Astrocyte (in vitro differentiated cells and primary cell): ENCODE measurements at regions not wholly inside any gene's neighbourhood (a gene's known extent, or its start where the extent isn't known, plus 50 kb on each side); places are given as distances from the start of the nearest gene placed in this dataset.

ENCODE experiments used
- DNase-seq: peaks from one replicate; pipeline ENCODE4 v3.0.0-alpha.2; 2010; ENCODE audit warnings: low read depth
- FAIRE-seq: peaks from 2 replicates; lab custom pipeline; 2011; peaks lifted over from hg19 to GRCh38; lab: Jason Lieb, UNC
- H2AFZ ChIP-seq: 2 replicates; pipeline ENCODE4 v1.6.0; 2012; ENCODE audit warnings: low read depth, low read length, inconsistent platforms
- H3K27ac ChIP-seq: 2 replicates; pipeline ENCODE4 v1.5.1; 2011; ENCODE audit warnings: low read depth, low read length, inconsistent platforms
- H3K27me3 ChIP-seq: 2 replicates; pipeline ENCODE4 v1.6.0; 2011; ENCODE audit warnings: low read length, inconsistent platforms; ENCODE audit not compliant: insufficient read depth
- H3K36me3 ChIP-seq: 2 replicates; pipeline ENCODE4 v1.5.1; 2011; ENCODE audit warnings: low read length, inconsistent platforms; ENCODE audit not compliant: insufficient read depth
- H3K4me1 ChIP-seq: 2 replicates; pipeline ENCODE4 v1.5.1; 2011; ENCODE audit warnings: low read length, inconsistent platforms; ENCODE audit not compliant: insufficient read depth
- H3K4me2 ChIP-seq: 2 replicates; pipeline ENCODE4 v1.6.0; 2012; ENCODE audit warnings: low read length, inconsistent platforms
- H3K4me3 ChIP-seq: 2 replicates; pipeline ENCODE4 v1.5.1; 2011; ENCODE audit warnings: low read depth, mild to moderate bottlenecking, low read length, inconsistent platforms; ENCODE audit not compliant: insufficient read depth
- H3K79me2 ChIP-seq: 2 replicates; pipeline ENCODE4 v1.6.0; 2012; ENCODE audit warnings: mild to moderate bottlenecking, low read length, inconsistent platforms; ENCODE audit not compliant: insufficient read depth
- H3K9ac ChIP-seq: 2 replicates; pipeline ENCODE4 v1.6.0; 2012; ENCODE audit warnings: mild to moderate bottlenecking, low read length, inconsistent platforms
- H3K9me3 ChIP-seq: 2 replicates; pipeline ENCODE4 v1.5.1; 2012; ENCODE audit warnings: low read depth, mild to moderate bottlenecking, low read length, inconsistent platforms; ENCODE audit not compliant: insufficient read depth
- H4K20me1 ChIP-seq: 2 replicates; pipeline ENCODE4 v1.6.0; 2012; ENCODE audit warnings: low read length, inconsistent platforms; ENCODE audit not compliant: insufficient read depth
- H3K27ac Mint-ChIP-seq: one replicate; pipeline ENCODE4 v1.8.0; 2021; ENCODE audit warnings: mild to moderate bottlenecking, mixed read lengths; ENCODE audit not compliant: unreplicated experiment
- H3K27me3 Mint-ChIP-seq: one replicate; pipeline ENCODE4 v1.8.0; 2021; ENCODE audit warnings: low read depth, mixed read lengths; ENCODE audit not compliant: unreplicated experiment
- H3K36me3 Mint-ChIP-seq: one replicate; pipeline ENCODE4 v1.8.0; 2021; ENCODE audit warnings: low read depth, mixed read lengths; ENCODE audit not compliant: unreplicated experiment
- H3K4me1 Mint-ChIP-seq: one replicate; pipeline ENCODE4 v1.8.0; 2021; ENCODE audit warnings: low read depth, mixed read lengths; ENCODE audit not compliant: unreplicated experiment
- H3K4me3 Mint-ChIP-seq: one replicate; pipeline ENCODE4 v1.8.0; 2021; ENCODE audit warnings: mild to moderate bottlenecking, moderate library complexity, mixed read lengths; ENCODE audit not compliant: unreplicated experiment
- H3K9me3 Mint-ChIP-seq: one replicate; pipeline ENCODE4 v1.8.0; 2021; ENCODE audit warnings: mild to moderate bottlenecking, mixed read lengths; ENCODE audit not compliant: unreplicated experiment
- EZH2 ChIP-seq: IDR thresholded peaks from 2 replicates; pipeline ENCODE4 v1.6.1; 2012; ENCODE audit warnings: mild to moderate bottlenecking, low read length, inconsistent platforms; ENCODE audit not compliant: insufficient read depth
- TF ChIP-seq, protein P1 (sequence below): IDR thresholded peaks from 2 replicates; pipeline ENCODE4 v1.5.1; 2011; ENCODE audit warnings: low read depth, mild to moderate bottlenecking, inconsistent platforms, low read length, moderate library complexity; ENCODE audit not compliant: insufficient read depth

DNA sequence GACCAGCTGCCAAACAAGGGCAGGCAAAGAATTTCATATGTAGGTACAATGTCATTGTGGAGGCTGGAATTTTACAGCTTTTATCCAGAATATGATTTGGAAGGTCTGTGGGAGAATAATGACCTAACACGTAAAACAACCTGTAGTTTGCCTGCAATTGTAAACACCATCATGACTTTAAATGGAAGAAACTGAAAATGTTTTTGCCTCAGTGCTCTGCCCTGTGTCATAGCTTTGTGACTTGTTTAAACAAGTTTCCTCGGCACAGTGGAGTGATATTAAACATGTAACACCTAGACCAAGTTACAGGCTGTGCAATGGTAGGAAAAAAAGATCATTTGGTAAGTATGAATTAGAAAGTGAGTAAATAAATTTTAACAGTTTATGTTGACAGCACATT is 171.6 kb upstream of the MBNL1 start:
- H3K36me3 ChIP-seq, result no peaks in the 10 kb centered on the region
- Mint-ChIP-seq H3K36me3 (no peaks in the 10 kb centered on the region), H3K27ac (no peak overlapping the region), H3K4me3 (no peak overlapping the region), H3K27me3 (no peaks in the 10 kb centered on the region), H3K4me1 (no peaks in the 10 kb centered on the region), H3K9me3 (no peaks in the 10 kb centered on the region)
- H3K4me2 ChIP-seq, result no peak overlapping the region
- no peaks in the 10 kb centered on the region for H3K27me3 ChIP-seq
- no peak overlapping the region for H2AFZ ChIP-seq
- no peak for TF ChIP-seq EZH2
- TF ChIP-seq, protein P1, sequence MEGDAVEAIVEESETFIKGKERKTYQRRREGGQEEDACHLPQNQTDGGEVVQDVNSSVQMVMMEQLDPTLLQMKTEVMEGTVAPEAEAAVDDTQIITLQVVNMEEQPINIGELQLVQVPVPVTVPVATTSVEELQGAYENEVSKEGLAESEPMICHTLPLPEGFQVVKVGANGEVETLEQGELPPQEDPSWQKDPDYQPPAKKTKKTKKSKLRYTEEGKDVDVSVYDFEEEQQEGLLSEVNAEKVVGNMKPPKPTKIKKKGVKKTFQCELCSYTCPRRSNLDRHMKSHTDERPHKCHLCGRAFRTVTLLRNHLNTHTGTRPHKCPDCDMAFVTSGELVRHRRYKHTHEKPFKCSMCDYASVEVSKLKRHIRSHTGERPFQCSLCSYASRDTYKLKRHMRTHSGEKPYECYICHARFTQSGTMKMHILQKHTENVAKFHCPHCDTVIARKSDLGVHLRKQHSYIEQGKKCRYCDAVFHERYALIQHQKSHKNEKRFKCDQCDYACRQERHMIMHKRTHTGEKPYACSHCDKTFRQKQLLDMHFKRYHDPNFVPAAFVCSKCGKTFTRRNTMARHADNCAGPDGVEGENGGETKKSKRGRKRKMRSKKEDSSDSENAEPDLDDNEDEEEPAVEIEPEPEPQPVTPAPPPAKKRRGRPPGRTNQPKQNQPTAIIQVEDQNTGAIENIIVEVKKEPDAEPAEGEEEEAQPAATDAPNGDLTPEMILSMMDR, result no peak
- H3K4me3 ChIP-seq, result no peak overlapping the region
- no peak overlapping the region for H3K9ac ChIP-seq
- no peak overlapping the region for H3K27ac ChIP-seq
- H3K9me3 ChIP-seq, result no peaks in the 10 kb centered on the region
- DNase-seq (no peak), FAIRE-seq (no peak)
- H3K79me2 ChIP-seq, result no peaks in the 10 kb centered on the region
- no peaks in the 10 kb centered on the region for H3K4me1 ChIP-seq
- H4K20me1 ChIP-seq, result no peaks in the 10 kb centered on the region

DNA sequence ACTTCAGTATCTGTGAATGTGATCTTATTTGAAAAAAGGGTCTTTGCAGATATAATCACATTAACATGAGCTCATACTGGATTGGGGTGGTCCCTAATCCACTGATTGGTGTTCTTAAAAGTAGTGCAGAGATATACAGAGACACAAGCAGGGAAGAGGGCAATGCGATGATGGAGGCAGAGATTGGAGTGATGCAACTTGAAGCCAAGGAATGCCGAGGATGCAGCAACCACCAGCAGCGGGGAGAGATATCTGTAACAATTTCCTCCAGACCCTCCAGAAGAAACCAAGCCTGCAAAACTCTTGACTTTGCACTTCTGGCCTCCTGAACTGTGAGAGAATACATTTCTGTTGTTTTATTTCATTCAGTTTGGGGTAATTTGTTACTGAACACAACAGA is 171.0 kb upstream of the MBNL1 start:
- Mint-ChIP-seq H3K27me3 (no peaks in the 10 kb centered on the region), H3K27ac (no peak overlapping the region), H3K4me1 (no peaks in the 10 kb centered on the region), H3K4me3 (no peak overlapping the region), H3K36me3 (no peaks in the 10 kb centered on the region), H3K9me3 (no peaks in the 10 kb centered on the region)
- no peak overlapping the region for H3K9ac ChIP-seq
- no peak for FAIRE-seq
- H3K4me2 ChIP-seq, result no peak overlapping the region
- H3K9me3 ChIP-seq, result no peaks in the 10 kb centered on the region
- H3K4me1 ChIP-seq, result no peaks in the 10 kb centered on the region
- peak overlapping the region; percentile 13 for H2AFZ ChIP-seq
- no peaks in the 10 kb centered on the region for H3K27me3 ChIP-seq
- no peaks in the 10 kb centered on the region for H3K79me2 ChIP-seq
- TF ChIP-seq, protein P1, result no peak
- no peak for TF ChIP-seq EZH2
- H3K4me3 ChIP-seq, result no peak overlapping the region
- H4K20me1 ChIP-seq, result no peaks in the 10 kb centered on the region
- no peak for DNase-seq
- H3K36me3 ChIP-seq, result no peaks in the 10 kb centered on the region
- H3K27ac ChIP-seq, result no peak overlapping the region

DNA sequence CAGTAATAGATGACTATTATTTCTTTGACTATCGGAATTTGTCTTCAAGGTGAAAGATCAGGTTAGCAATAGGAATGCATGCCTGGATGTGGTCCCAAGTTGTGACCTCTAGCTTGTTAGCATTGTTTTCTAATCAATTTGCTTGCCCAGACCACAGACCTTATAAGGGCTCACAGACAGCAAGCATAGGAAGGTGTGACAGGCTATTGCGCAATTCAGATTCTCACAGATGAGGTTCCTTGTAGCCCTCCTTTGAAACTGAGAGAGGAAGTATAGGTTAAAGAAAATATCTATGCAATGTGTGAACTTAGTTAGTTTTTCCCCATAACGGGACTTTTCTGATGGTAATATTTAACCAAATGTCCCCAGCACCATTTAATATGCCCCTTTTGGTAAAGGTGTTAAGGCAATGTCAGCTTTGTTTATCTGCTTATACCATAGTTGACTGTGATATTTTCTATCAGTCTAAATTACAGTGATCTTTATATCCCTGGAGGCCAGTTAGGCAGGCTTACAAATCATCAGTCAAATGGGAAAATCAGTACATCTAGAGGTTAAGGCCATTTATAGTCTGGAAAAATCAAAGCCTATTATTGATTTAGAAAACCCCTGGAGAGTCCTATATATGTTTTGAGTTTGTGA is 168.1 kb upstream of the MBNL1 start:
- no peaks in the 10 kb centered on the region for H3K4me1 ChIP-seq
- H3K79me2 ChIP-seq, result no peaks in the 10 kb centered on the region
- H2AFZ ChIP-seq, result no peak overlapping the region
- no peaks in the 10 kb centered on the region for H3K36me3 ChIP-seq
- Mint-ChIP-seq H3K27me3 (no peaks in the 10 kb centered on the region), H3K36me3 (no peaks in the 10 kb centered on the region), H3K4me3 (no peak overlapping the region), H3K9me3 (no peaks in the 10 kb centered on the region), H3K27ac (no peak overlapping the region), H3K4me1 (no peaks in the 10 kb centered on the region)
- H3K27me3 ChIP-seq, result no peaks in the 10 kb centered on the region
- no peak overlapping the region for H3K4me3 ChIP-seq
- H3K4me2 ChIP-seq, result no peak overlapping the region
- TF ChIP-seq EZH2, result no peak
- TF ChIP-seq, protein P1, result no peak
- H3K9me3 ChIP-seq, result no peaks in the 10 kb centered on the region
- H3K27ac ChIP-seq, result no peak overlapping the region
- no peak for FAIRE-seq
- no peak for DNase-seq
- H4K20me1 ChIP-seq, result no peaks in the 10 kb centered on the region
- H3K9ac ChIP-seq, result no peak overlapping the region
